8988T (cell line): ENCODE measurements at regions not wholly inside any gene's neighbourhood (a gene's known extent, or its start where the extent isn't known, plus 50 kb on each side); places are given as distances from the start of the nearest gene placed in this dataset.
"Not testable (repeated sequence)": the region's sequence is repeated elsewhere in the genome, so short reads cannot be mapped to it uniquely, and the experiment has no call there.

ENCODE experiments used
- DNase-seq: peaks from one replicate; pipeline ENCODE4 v3.0.0; 2011

- DNase-seq = no peak
These were observed 162.4 kb upstream of the MEOX2 start for GRCh38 chr7:15848901-15849300.

GRCh38 chr7:15848362-15848761, 161.9 kb upstream of the MEOX2 start:
- DNase-seq = no peak

- no peak for DNase-seq
These were observed 159.4 kb upstream of the MEOX2 start for GRCh38 chr7:15845868-15846267.

GRCh38 chr7:15845461-15845860, 159.0 kb upstream of the MEOX2 start:
- no peak for DNase-seq

GRCh38 chr7:15839416-15840100, 153.1 kb upstream of the MEOX2 start:
- no peak for DNase-seq

GRCh38 chr7:15838265-15838664, 151.8 kb upstream of the MEOX2 start:
- no peak for DNase-seq

GRCh38 chr7:15837306-15837950, 150.9 kb upstream of the MEOX2 start:
- DNase-seq = no peak

GRCh38 chr7:15836651-15837050, 150.2 kb upstream of the MEOX2 start:
- DNase-seq = no peak

GRCh38 chr7:15836041-15836440, 149.6 kb upstream of the MEOX2 start:
- no peak for DNase-seq

- no peak for DNase-seq
These were observed 148.0 kb upstream of the MEOX2 start for GRCh38 chr7:15834446-15834845.

GRCh38 chr7:15832996-15833395, 146.5 kb upstream of the MEOX2 start:
- DNase-seq = no peak

GRCh38 chr7:15831606-15832005, 145.1 kb upstream of the MEOX2 start:
- no peak for DNase-seq

- no peak for DNase-seq
These were observed 143.2 kb upstream of the MEOX2 start for GRCh38 chr7:15829691-15830090.

GRCh38 chr7:15828881-15829280, 142.4 kb upstream of the MEOX2 start:
- DNase-seq = no peak

GRCh38 chr7:15821484-15822427, 135.3 kb upstream of the MEOX2 start:
- no peak for DNase-seq

GRCh38 chr7:15820319-15820718, 133.8 kb upstream of the MEOX2 start:
- no peak for DNase-seq

GRCh38 chr7:15816835-15817426, 130.4 kb upstream of the MEOX2 start:
- no peak for DNase-seq

GRCh38 chr7:15813448-15813847, 127.0 kb upstream of the MEOX2 start:
- DNase-seq = no peak

- DNase-seq = not testable (repeated sequence)
These were observed 123.9 kb upstream of the MEOX2 start for GRCh38 chr7:15810383-15810782.

GRCh38 chr7:15809936-15810335, 123.5 kb upstream of the MEOX2 start:
- DNase-seq = not testable (repeated sequence)

- no peak for DNase-seq
These were observed 119.4 kb upstream of the MEOX2 start for GRCh38 chr7:15805891-15806290.

GRCh38 chr7:15802425-15802824, 115.9 kb upstream of the MEOX2 start:
- no peak for DNase-seq

- no peak for DNase-seq
These were observed 115.1 kb upstream of the MEOX2 start for GRCh38 chr7:15801551-15801950.
